SK-N-SH treated with all-trans-retinoic acid at 6 μM for 48 hours (cell line): ENCODE measurements at regions not wholly inside any gene's neighbourhood (a gene's known extent, or its start where the extent isn't known, plus 50 kb on each side); places are given as distances from the start of the nearest gene placed in this dataset.
A peak's percentile ranks its signal among the peaks of the same experiment; 100 is the strongest.

Source experiments
- ATAC-seq: fragments of 200-7000 bp; cut with Tn5 transposase; 3 replicates; pipeline ENCODE4 v1.9.1; 2020; ENCODE audit warnings: mild to moderate bottlenecking, moderate library complexity
- ARNTL ChIP-seq: fragments of 450-650 bp; formaldehyde crosslinking; IDR thresholded peaks from 2 replicates; pipeline ENCODE4 v1.5.0; 2020; ENCODE audit warnings: low read depth, mild to moderate bottlenecking, moderate library complexity, borderline replicate concordance
- BACH2 ChIP-seq: fragments of 250-450 bp; sonication (Bioruptor Pico); IDR thresholded peaks from 2 replicates; pipeline ENCODE4 v1.9.0; 2021; ENCODE audit warnings: mild to moderate bottlenecking, borderline replicate concordance
- CSDC2 ChIP-seq: fragments of 250-450 bp; sonication (Bioruptor Pico); IDR thresholded peaks from 2 replicates; pipeline ENCODE4 v1.5.0; 2020; ENCODE audit warnings: mild to moderate bottlenecking, moderate library complexity
- ESRRG ChIP-seq: fragments of 250-450 bp; sonication (Bioruptor Pico); IDR thresholded peaks from 2 replicates; pipeline ENCODE4 v1.6.1; 2021; ENCODE audit warnings: mild to moderate bottlenecking
- ISL1 ChIP-seq: fragments of 250-450 bp; sonication (Bioruptor Pico); IDR thresholded peaks from 2 replicates; pipeline ENCODE4 v2.1.2; 2022; ENCODE audit warnings: mild to moderate bottlenecking, moderate library complexity
- PPARA ChIP-seq: fragments of 250-450 bp; sonication (Bioruptor Pico); IDR thresholded peaks from 2 replicates; pipeline ENCODE4 v1.5.0; 2020; ENCODE audit warnings: mild to moderate bottlenecking, borderline replicate concordance
- RARB ChIP-seq: fragments of 250-450 bp; sonication (Bioruptor Pico); IDR thresholded peaks from 2 replicates; pipeline ENCODE4 v1.8.0; 2021; ENCODE audit warnings: mild to moderate bottlenecking, moderate library complexity
- SNAI2 ChIP-seq: fragments of 250-450 bp; sonication (Bioruptor Pico); IDR thresholded peaks from 2 replicates; pipeline ENCODE4 v1.5.0; 2020; ENCODE audit warnings: mild to moderate bottlenecking, moderate library complexity
- TCF4 ChIP-seq: fragments of 250-450 bp; sonication (Bioruptor Pico); IDR thresholded peaks from 2 replicates; pipeline ENCODE4 v1.8.0; 2021; ENCODE audit warnings: mild to moderate bottlenecking, moderate library complexity, borderline replicate concordance
- ZC3H10 ChIP-seq: fragments of 250-450 bp; sonication (Bioruptor Pico); IDR thresholded peaks from 2 replicates; pipeline ENCODE4 v1.5.1; 2021; ENCODE audit warnings: mild to moderate bottlenecking, moderate library complexity
- ZFP3 ChIP-seq: fragments of 250-450 bp; sonication (Bioruptor Pico); IDR thresholded peaks from 2 replicates; pipeline ENCODE4 v1.5.0; 2020; ENCODE audit warnings: mild to moderate bottlenecking, moderate library complexity
- ZFP30 ChIP-seq: fragments of 450-650 bp; formaldehyde crosslinking; IDR thresholded peaks from 2 replicates; pipeline ENCODE4 v1.5.0; 2022; ENCODE audit warnings: mild to moderate bottlenecking, moderate library complexity
- ZNF565 ChIP-seq: fragments of 450-650 bp; formaldehyde crosslinking; conservative IDR thresholded peaks from 2 replicates; pipeline ENCODE4 v1.5.0; 2020; ENCODE audit warnings: low read depth, mild to moderate bottlenecking, moderate library complexity
- ZNF70 ChIP-seq: fragments of 450-650 bp; formaldehyde crosslinking; IDR thresholded peaks from 2 replicates; pipeline ENCODE4 v1.5.0; 2020; ENCODE audit warnings: mild to moderate bottlenecking, moderate library complexity
- ZNF8 ChIP-seq: fragments of 450-650 bp; formaldehyde crosslinking; IDR thresholded peaks from 2 replicates; pipeline ENCODE4 v1.5.0; 2020; ENCODE audit warnings: mild to moderate bottlenecking, moderate library complexity
- TF ChIP-seq, protein P1 (sequence below): fragments of 250-450 bp; sonication (Bioruptor Pico); IDR thresholded peaks from 2 replicates; pipeline ENCODE4 v1.5.0; 2020; ENCODE audit warnings: mild to moderate bottlenecking, moderate library complexity
- TF ChIP-seq, protein P2 (sequence below): fragments of 250-450 bp; sonication (Bioruptor Pico); IDR thresholded peaks from 2 replicates; pipeline ENCODE4 v1.5.1; 2021; ENCODE audit warnings: mild to moderate bottlenecking, moderate library complexity
- TF ChIP-seq, protein P3 (sequence below): fragments of 250-450 bp; sonication (Bioruptor Pico); IDR thresholded peaks from 2 replicates; pipeline ENCODE4 v1.5.1; 2020; ENCODE audit warnings: low read depth, mild to moderate bottlenecking, moderate library complexity
- TF ChIP-seq, protein P4 (sequence below): fragments of 250-450 bp; sonication (Bioruptor Pico); IDR thresholded peaks from 2 replicates; pipeline ENCODE4 v1.8.0; 2021; ENCODE audit warnings: low read depth, mild to moderate bottlenecking, moderate library complexity, borderline replicate concordance

DNA sequence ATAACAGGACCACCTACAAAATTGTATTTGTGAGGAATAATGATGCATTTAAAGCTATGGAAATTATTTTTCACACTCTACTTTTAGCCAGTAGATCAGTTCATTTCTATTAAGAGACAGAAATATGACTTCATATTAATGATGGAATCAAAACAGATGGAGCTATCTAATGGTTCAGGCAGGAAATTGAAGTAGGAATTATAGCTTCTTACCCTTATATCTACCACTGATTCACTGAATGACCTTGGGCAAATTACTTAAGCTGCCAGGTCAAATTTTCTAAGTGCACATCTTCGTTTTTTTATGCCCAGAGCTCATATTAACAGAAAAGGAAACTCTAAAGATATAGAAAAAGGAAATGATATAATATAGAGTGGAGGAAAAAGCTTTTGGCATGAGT is 323.1 kb downstream of the PCDH10 start:
- TF ChIP-seq TCF4 (CRISPR knock-in tag) (no peak), ZC3H10 (CRISPR knock-in tag) (peak; percentile 77), CSDC2 (no peak)
- ATAC-seq, result no peak

DNA sequence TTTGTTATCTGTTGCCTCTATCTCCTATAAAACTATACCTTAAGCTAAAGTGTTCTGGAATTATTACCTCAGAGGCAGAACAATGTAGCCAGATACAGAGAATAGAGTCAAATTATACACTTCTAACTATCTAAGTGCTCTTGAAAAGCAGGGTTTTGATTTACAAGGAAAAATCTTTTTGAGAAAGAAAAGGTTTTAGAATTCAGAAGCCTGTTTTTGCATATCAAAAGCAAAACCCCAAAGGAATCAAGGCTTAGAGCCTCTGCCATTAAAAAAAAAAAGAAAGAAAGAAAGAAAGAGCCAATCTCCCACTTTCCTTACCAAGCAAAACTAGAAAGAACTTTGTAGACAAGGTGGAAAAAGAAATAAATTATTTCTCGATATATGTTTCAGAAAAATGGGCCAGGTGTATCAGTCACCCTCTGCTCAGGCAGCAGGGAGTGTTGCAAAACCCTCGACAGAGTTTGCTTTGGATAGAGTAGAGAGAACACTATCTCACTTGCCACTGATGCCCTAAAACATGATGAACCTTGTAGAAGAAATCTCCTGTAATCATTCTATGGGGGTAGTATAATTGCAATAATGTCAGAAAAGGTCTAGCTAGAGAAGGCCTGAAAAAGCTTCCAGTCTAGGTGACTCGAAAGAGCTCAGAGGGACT is 318.3 kb downstream of the PCDH10 start:
- ATAC-seq, result no peak
- TF ChIP-seq ZFP3 (CRISPR knock-in tag), result no peak
- TF ChIP-seq, protein P1, sequence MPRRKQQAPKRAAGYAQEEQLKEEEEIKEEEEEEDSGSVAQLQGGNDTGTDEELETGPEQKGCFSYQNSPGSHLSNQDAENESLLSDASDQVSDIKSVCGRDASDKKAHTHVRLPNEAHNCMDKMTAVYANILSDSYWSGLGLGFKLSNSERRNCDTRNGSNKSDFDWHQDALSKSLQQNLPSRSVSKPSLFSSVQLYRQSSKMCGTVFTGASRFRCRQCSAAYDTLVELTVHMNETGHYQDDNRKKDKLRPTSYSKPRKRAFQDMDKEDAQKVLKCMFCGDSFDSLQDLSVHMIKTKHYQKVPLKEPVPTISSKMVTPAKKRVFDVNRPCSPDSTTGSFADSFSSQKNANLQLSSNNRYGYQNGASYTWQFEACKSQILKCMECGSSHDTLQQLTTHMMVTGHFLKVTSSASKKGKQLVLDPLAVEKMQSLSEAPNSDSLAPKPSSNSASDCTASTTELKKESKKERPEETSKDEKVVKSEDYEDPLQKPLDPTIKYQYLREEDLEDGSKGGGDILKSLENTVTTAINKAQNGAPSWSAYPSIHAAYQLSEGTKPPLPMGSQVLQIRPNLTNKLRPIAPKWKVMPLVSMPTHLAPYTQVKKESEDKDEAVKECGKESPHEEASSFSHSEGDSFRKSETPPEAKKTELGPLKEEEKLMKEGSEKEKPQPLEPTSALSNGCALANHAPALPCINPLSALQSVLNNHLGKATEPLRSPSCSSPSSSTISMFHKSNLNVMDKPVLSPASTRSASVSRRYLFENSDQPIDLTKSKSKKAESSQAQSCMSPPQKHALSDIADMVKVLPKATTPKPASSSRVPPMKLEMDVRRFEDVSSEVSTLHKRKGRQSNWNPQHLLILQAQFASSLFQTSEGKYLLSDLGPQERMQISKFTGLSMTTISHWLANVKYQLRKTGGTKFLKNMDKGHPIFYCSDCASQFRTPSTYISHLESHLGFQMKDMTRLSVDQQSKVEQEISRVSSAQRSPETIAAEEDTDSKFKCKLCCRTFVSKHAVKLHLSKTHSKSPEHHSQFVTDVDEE (CRISPR knock-in tag), result no peak
- no peak for TF ChIP-seq ESRRG (CRISPR knock-in tag)
- TF ChIP-seq, protein P2, sequence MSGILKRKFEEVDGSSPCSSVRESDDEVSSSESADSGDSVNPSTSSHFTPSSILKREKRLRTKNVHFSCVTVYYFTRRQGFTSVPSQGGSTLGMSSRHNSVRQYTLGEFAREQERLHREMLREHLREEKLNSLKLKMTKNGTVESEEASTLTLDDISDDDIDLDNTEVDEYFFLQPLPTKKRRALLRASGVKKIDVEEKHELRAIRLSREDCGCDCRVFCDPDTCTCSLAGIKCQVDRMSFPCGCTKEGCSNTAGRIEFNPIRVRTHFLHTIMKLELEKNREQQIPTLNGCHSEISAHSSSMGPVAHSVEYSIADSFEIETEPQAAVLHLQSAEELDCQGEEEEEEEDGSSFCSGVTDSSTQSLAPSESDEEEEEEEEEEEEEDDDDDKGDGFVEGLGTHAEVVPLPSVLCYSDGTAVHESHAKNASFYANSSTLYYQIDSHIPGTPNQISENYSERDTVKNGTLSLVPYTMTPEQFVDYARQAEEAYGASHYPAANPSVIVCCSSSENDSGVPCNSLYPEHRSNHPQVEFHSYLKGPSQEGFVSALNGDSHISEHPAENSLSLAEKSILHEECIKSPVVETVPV, result no peak
- no peak for TF ChIP-seq ZNF565
- TF ChIP-seq CSDC2, result no peak
- no peak for TF ChIP-seq SNAI2 (CRISPR knock-in tag)

DNA sequence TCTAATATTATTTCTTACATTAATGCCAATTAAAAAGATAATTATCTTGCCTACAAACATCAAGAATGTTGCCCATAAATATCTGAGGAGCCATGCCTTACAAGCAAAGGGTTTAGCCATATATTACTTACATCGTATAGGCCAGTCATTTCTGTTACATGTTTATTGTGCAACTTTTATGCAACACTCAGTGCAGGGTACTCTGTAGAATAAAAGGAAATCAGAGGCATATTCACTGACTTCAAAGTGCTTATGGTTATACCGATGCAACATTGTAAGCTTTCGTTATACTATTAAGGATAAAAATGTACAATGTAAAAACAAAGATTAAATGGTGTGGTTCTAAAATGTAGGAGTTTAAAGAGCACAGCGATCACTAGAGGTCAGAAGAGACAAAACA is 315.9 kb downstream of the PCDH10 start:
- no peak for TF ChIP-seq ZNF70 (CRISPR knock-in tag)
- TF ChIP-seq, all 23 proteins: peak for 0
- ATAC-seq, result no peak

DNA sequence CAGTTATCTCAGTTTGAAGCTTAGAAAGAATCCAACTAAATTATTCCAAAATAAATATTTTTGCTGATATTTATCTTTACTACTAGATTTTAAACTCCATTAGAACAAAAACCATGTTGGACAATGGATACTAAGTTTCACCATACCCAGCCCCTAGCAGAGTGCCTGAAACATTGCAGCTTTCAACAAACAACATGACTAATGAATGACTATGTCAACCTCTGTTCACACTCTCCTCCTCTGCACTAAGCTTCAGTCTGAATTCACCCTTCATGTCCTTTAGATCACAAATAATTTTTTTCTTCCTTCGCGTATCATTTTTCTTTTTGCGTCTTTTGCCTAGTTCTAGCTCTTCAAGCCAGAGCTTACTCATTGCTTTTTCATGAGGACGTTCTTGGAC is 315.2 kb downstream of the PCDH10 start:
- ATAC-seq, result no peak
- no peak for TF ChIP-seq ISL1 (CRISPR knock-in tag)
- TF ChIP-seq ZC3H10 (CRISPR knock-in tag), result no peak
- no peak for TF ChIP-seq ZFP3 (CRISPR knock-in tag)
- no peak for TF ChIP-seq ZNF70 (CRISPR knock-in tag)
- TF ChIP-seq ZNF8 (CRISPR knock-in tag), result no peak
- no peak for TF ChIP-seq BACH2
- no peak for TF ChIP-seq ARNTL (CRISPR knock-in tag)
- no peak for TF ChIP-seq PPARA (CRISPR knock-in tag)
- no peak for TF ChIP-seq SNAI2 (CRISPR knock-in tag)
- TF ChIP-seq, protein P3, sequence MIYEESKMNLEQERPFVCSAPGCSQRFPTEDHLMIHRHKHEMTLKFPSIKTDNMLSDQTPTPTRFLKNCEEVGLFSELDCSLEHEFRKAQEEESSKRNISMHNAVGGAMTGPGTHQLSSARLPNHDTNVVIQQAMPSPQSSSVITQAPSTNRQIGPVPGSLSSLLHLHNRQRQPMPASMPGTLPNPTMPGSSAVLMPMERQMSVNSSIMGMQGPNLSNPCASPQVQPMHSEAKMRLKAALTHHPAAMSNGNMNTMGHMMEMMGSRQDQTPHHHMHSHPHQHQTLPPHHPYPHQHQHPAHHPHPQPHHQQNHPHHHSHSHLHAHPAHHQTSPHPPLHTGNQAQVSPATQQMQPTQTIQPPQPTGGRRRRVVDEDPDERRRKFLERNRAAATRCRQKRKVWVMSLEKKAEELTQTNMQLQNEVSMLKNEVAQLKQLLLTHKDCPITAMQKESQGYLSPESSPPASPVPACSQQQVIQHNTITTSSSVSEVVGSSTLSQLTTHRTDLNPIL (CRISPR knock-in tag), result no peak
- TF ChIP-seq ZFP30 (CRISPR knock-in tag), result no peak
- TF ChIP-seq, protein P4, sequence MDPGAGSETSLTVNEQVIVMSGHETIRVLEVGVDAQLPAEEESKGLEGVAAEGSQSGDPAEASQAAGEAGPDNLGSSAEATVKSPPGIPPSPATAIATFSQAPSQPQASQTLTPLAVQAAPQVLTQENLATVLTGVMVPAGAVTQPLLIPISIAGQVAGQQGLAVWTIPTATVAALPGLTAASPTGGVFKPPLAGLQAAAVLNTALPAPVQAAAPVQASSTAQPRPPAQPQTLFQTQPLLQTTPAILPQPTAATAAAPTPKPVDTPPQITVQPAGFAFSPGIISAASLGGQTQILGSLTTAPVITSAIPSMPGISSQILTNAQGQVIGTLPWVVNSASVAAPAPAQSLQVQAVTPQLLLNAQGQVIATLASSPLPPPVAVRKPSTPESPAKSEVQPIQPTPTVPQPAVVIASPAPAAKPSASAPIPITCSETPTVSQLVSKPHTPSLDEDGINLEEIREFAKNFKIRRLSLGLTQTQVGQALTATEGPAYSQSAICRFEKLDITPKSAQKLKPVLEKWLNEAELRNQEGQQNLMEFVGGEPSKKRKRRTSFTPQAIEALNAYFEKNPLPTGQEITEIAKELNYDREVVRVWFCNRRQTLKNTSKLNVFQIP (CRISPR knock-in tag), result no peak
- TF ChIP-seq RARB (CRISPR knock-in tag), result no peak
- TF ChIP-seq, protein P2, result no peak
